Activated CD8-positive, alpha-beta T cell treated with anti-CD3 and anti-CD28 coated beads, Interleukin-2, amount 10 ng/mL, durations not matched to agents 7 days and 5 days (primary cell): ENCODE measurements at regions not wholly inside any gene's neighbourhood (a gene's known extent, or its start where the extent isn't known, plus 50 kb on each side); places are given as distances from the start of the nearest gene placed in this dataset.
"Not testable (repeated sequence)": the region's sequence is repeated elsewhere in the genome, so short reads cannot be mapped to it uniquely, and the experiment has no call there.

Experiments used
- ATAC-seq: fragments of 150-1000 bp; cut with Tn5 transposase; one replicate; pipeline ENCODE4 v1.10.0; 2021; ENCODE audit warnings: moderate library complexity
- CTCF ChIA-PET: fragments of 350-600 bp; sonication (Branson Sonifier 250); formaldehyde crosslinking; loops from one replicate; lab custom pipeline; 2021; ENCODE audit warnings: antibody characterized with exemption; lab: Charles Lee
- POLR2A ChIA-PET: fragments of 350-600 bp; sonication (Branson Sonifier 250); formaldehyde crosslinking; loops from one replicate; lab custom pipeline; 2021; ENCODE audit warnings: antibody characterized with exemption; lab: Charles Lee
- DNase-seq: peaks from one replicate; pipeline ENCODE4 v3.0.0-alpha.2; 2020
- H3K27ac Mint-ChIP-seq: one replicate; pipeline ENCODE4 v1.8.0; 2021; ENCODE audit warnings: mild to moderate bottlenecking, mixed read lengths
- H3K27me3 Mint-ChIP-seq: one replicate; pipeline ENCODE4 v1.8.0; 2021; ENCODE audit warnings: low read depth, mixed read lengths
- H3K36me3 Mint-ChIP-seq: one replicate; pipeline ENCODE4 v1.8.0; 2021; ENCODE audit warnings: low read depth, mixed read lengths
- H3K4me1 Mint-ChIP-seq: one replicate; pipeline ENCODE4 v1.8.0; 2021; ENCODE audit warnings: low read depth, mixed read lengths
- H3K4me3 Mint-ChIP-seq: one replicate; pipeline ENCODE4 v1.8.0; 2021; ENCODE audit warnings: mild to moderate bottlenecking, mixed read lengths
- H3K9me3 Mint-ChIP-seq: one replicate; pipeline ENCODE4 v1.8.0; 2022; ENCODE audit warnings: mixed read lengths; ENCODE audit not compliant: insufficient read depth

DNA sequence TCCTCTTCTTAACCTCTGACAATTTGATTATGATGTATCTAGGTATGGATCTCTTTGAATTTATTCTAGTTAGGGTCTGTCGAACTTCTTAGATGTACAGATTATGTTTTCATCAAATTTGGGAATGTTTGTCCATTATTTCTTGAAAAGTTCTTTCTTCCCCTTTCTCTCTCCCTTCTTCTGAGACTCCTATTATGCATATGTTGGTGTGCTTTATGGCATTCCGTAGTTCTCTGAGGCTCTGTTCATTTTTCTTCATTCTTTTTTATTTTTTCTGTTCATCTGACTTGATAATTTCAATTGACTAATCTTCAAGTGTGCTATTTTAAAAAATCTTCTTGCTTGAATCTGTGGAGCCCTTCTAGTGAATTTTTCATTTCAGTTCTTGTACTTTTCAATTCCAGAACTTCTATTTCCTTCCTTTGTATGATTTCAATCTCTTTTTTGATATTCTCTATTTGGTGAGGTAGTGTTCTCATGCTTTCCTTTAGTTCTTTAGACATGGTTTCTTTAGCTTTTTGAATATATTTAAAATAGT is 79.8 kb downstream of the TMEM270 start:
- Mint-ChIP-seq H3K4me1 (no peaks in the 10 kb centered on the region), H3K9me3 (peaks cover 17% of the 10 kb centered on the region), H3K27me3 (no peaks in the 10 kb centered on the region), H3K4me3 (no peak overlapping the region), H3K36me3 (no peaks in the 10 kb centered on the region), H3K27ac (no peak overlapping the region)
- POLR2A ChIA-PET, result no interaction called here
- DNase-seq (no peak), ATAC-seq (no peak)
- CTCF ChIA-PET, result no interaction called here

- Mint-ChIP-seq H3K4me3 (no peak overlapping the region), H3K4me1 (no peaks in the 10 kb centered on the region), H3K36me3 (no peaks in the 10 kb centered on the region), H3K27me3 (no peaks in the 10 kb centered on the region), H3K27ac (no peak overlapping the region), H3K9me3 (peaks cover 19% of the 10 kb centered on the region)
- CTCF ChIA-PET, result interaction anchor here (1.2 kb wide), 1 partner anchor 37 kb away, joined by 4 read pairs; no protein-coding TSS in a partner anchor
- DNase-seq, result no peak
- POLR2A ChIA-PET, result no interaction called here
- no peak for ATAC-seq
Observed at GRCh38 chr7:73941836-73942551, 81.0 kb downstream of the TMEM270 start.

- H3K9me3 Mint-ChIP-seq, result peaks cover 27% of the 10 kb centered on the region
- no peak overlapping the region for H3K4me3 Mint-ChIP-seq
- CTCF ChIA-PET, result no interaction called here
Observed at GRCh38 chr7:73945022-73945421, 83.0 kb upstream of the ELN start.

GRCh38 chr7:73948287-73948686 is 79.7 kb upstream of the ELN start:
- no peaks in the 10 kb centered on the region for H3K36me3 Mint-ChIP-seq
- H3K4me1 Mint-ChIP-seq, result no peaks in the 10 kb centered on the region
- ChIA-PET CTCF (no interaction called here), POLR2A (no interaction called here)
- H3K27ac Mint-ChIP-seq, result no peak overlapping the region
- H3K27me3 Mint-ChIP-seq, result peaks cover 2% of the 10 kb centered on the region
- H3K9me3 Mint-ChIP-seq, result peaks cover 18% of the 10 kb centered on the region
- ATAC-seq (no peak), DNase-seq (no peak)
- H3K4me3 Mint-ChIP-seq, result no peak overlapping the region

More at GRCh38 chr7:73945022-73945421, 83.0 kb upstream of the ELN start:
- no peaks in the 10 kb centered on the region for H3K36me3 Mint-ChIP-seq
- DNase-seq, result no peak
- peaks cover under 1% of the 10 kb centered on the region for H3K27me3 Mint-ChIP-seq
- ATAC-seq, result no peak
- POLR2A ChIA-PET, result no interaction called here
- no peak overlapping the region for H3K27ac Mint-ChIP-seq
- no peaks in the 10 kb centered on the region for H3K4me1 Mint-ChIP-seq

DNA sequence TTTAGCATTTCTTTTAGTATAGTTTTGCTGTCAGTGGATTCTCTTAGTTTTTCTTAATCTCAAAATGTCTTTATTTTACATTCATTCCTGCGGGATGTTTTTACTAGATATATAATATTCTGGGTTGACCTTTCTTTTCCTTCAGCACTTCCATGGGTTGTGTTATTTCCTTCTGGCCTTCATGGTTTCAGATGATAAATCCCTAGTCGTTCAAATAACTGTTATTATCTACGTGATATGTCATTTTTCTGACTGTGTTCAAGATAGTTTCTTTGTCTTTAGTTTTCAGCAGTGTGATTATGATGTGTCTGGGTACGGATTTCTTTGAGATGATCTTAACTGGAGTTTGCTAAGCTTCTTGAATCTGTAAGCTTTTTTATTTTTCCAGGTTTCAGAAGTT is 75.7 kb upstream of the ELN start:
- CTCF ChIA-PET, result no interaction called here
- POLR2A ChIA-PET, result no interaction called here
- no peaks in the 10 kb centered on the region for H3K36me3 Mint-ChIP-seq
- no peak for ATAC-seq
- no peak overlapping the region for H3K27ac Mint-ChIP-seq
- H3K9me3 Mint-ChIP-seq, result peaks cover 6% of the 10 kb centered on the region
- no peak for DNase-seq
- peaks cover 5% of the 10 kb centered on the region for H3K27me3 Mint-ChIP-seq
- H3K4me1 Mint-ChIP-seq, result no peaks in the 10 kb centered on the region
- no peak overlapping the region for H3K4me3 Mint-ChIP-seq

GRCh38 chr7:73954181-73954580 is 73.8 kb upstream of the ELN start:
- Mint-ChIP-seq H3K4me1 (no peaks in the 10 kb centered on the region), H3K27ac (no peak overlapping the region), H3K9me3 (no peaks in the 10 kb centered on the region), H3K4me3 (no peak overlapping the region), H3K27me3 (peaks cover 9% of the 10 kb centered on the region), H3K36me3 (no peaks in the 10 kb centered on the region)
- POLR2A ChIA-PET, result interaction anchor here (0.6 kb wide), 1 partner anchor 92 kb away, joined by 5 read pairs; no protein-coding TSS in a partner anchor
- CTCF ChIA-PET, result no interaction called here
- no peak for ATAC-seq
- DNase-seq, result no peak

GRCh38 chr7:73954861-73955260 is 73.1 kb upstream of the ELN start:
- Mint-ChIP-seq H3K9me3 (no peaks in the 10 kb centered on the region), H3K4me1 (no peaks in the 10 kb centered on the region), H3K36me3 (no peaks in the 10 kb centered on the region), H3K27me3 (peaks cover 9% of the 10 kb centered on the region), H3K27ac (no peak overlapping the region), H3K4me3 (no peak overlapping the region)
- ChIA-PET POLR2A (no interaction called here), CTCF (no interaction called here)
- ATAC-seq, result no peak
- no peak for DNase-seq

GRCh38 chr7:73960548-73960947 is 67.4 kb upstream of the ELN start:
- Mint-ChIP-seq H3K4me3 (no peak overlapping the region), H3K9me3 (peaks cover 13% of the 10 kb centered on the region), H3K27ac (no peak overlapping the region), H3K4me1 (no peaks in the 10 kb centered on the region), H3K36me3 (no peaks in the 10 kb centered on the region), H3K27me3 (peaks cover 13% of the 10 kb centered on the region)
- no peak for ATAC-seq
- ChIA-PET POLR2A (no interaction called here), CTCF (interaction anchor here (1.3 kb wide), 1 partner anchor 19 kb away, joined by 3 read pairs; no protein-coding TSS in a partner anchor)
- DNase-seq, result no peak

DNA sequence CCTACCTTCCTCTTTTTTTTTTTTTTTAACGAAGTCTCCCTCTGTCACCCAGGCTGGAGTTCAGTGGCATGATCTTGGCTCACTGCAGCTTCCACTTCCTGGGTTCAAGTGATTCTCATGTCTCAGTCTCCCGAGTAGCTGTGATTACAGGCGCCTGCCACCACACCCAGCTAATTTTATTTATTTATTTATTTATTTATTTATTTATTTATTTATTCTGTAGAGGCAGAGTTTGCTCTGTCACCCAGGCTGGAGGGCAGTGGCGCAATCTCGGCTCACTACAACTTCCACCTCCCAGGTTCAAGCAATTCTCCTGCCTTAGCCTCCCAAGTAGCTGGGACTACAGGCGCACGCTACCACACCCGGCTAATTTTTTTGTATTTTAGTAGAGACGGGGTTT is 66.0 kb upstream of the ELN start:
- H3K27ac Mint-ChIP-seq, ATAC-seq, POLR2A ChIA-PET, H3K4me1 Mint-ChIP-seq, DNase-seq, CTCF ChIA-PET, H3K36me3 Mint-ChIP-seq, H3K4me3 Mint-ChIP-seq: not testable (repeated sequence)
- H3K27me3 Mint-ChIP-seq, result peaks cover 11% of the 10 kb centered on the region
- peaks cover 13% of the 10 kb centered on the region for H3K9me3 Mint-ChIP-seq

DNA sequence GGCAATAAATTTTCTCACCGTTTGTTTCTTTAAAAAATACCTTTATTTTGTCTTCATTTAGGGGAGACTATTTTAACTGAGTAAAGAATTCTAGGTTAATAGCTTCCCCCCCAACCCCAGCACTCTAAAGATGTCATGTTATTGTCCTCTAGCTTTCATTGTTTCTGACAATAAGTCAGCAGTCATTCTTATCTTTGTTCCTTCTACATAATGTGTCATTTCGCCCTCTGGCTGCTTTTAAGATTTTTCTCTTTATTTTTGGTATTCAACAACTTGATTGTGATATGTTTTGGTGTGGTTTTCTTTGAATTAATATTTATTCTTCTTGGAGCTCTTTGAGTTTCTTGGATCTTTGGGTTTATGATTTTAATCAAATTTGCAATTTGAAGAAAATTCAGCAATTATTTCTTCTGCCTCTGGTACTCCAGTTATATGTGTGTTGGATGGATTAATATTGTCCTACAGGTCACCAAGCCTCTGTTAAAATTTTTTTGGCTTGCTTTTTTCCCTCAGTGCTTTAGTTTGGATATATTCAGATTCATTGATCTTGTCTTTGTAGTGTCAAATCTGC is 64.6 kb upstream of the ELN start:
- no peak for DNase-seq
- no peak overlapping the region for H3K4me3 Mint-ChIP-seq
- ATAC-seq, result no peak
- peaks cover 11% of the 10 kb centered on the region for H3K27me3 Mint-ChIP-seq
- ChIA-PET POLR2A (no interaction called here), CTCF (no interaction called here)
- H3K27ac Mint-ChIP-seq, result no peak overlapping the region
- peaks cover 13% of the 10 kb centered on the region for H3K9me3 Mint-ChIP-seq
- no peaks in the 10 kb centered on the region for H3K4me1 Mint-ChIP-seq
- H3K36me3 Mint-ChIP-seq, result no peaks in the 10 kb centered on the region

DNA sequence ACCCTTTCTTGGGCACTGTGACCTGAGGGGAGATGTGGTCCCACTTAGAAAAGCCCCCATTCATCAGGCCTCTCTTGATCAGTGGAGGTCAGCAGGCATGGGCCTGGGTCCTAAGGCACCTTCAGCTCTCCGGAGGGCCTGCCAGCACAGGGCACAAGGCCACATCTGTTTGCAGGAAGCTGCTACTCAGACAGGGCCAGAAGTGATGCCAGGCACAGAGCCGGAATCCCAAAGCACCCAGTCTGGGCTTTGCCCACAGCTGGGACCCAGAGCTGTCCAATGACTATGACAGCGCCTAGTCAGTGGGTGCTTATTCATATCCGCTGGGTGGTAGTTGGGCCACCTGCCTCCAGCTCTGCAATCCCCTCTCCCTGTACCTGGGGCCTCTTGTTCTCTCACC is 63.2 kb upstream of the ELN start:
- no peak for ATAC-seq

More for the DNA sequence above, 63.2 kb upstream of the ELN start:
- Mint-ChIP-seq H3K27me3 (peaks cover 7% of the 10 kb centered on the region), H3K27ac (no peak overlapping the region), H3K36me3 (no peaks in the 10 kb centered on the region), H3K4me3 (no peak overlapping the region), H3K4me1 (no peaks in the 10 kb centered on the region), H3K9me3 (peaks cover 13% of the 10 kb centered on the region)
- CTCF ChIA-PET, result no interaction called here
- DNase-seq, result peak; percentile 11
- POLR2A ChIA-PET, result no interaction called here
